ENCODE measurements at regions not wholly inside any gene's neighbourhood (a gene's known extent, or its start where the extent isn't known, plus 50 kb on each side); places are given as distances from the start of the nearest gene placed in this dataset.

DNA sequence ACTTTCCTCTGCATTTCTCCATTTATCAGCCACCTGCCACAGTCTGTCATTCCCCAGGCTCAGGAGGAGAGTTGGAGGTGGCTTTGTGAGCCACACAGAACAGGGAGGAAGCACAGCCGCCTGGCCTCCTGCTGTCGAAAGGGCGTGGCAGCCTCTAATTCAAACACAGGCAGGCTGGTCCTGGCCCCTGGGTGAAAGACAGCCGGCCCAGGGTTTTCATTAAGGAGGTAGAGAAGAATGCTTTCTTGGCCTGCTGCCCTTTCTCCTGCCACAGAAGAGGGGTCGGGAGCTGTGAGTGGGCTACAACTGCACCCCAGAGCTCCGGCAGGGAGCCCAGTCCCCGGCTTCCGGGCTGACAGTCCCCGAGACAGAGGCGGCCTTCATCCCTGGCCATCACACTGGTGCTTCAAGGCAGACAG lies 108.6 kb upstream of the FZD10 start:
- Histone ChIP-seq H3K36me3 (ENCODE audit: insufficient read depth, low read length) (no peaks in the 10 kb centered on the region), H3K9me3 (ENCODE audit: low read length) (no peaks in the 10 kb centered on the region), H3K27ac (ENCODE audit: low read depth, low read length) (no peak overlapping the region), H3K4me3 (ENCODE audit: low read depth in 1 of 2, low read length in 2 of 2) (no peak overlapping the region), H3K4me1 (ENCODE audit: insufficient read depth, low read length) (no peaks in the 10 kb centered on the region), H3K9ac (ENCODE audit: low read length) (no peak overlapping the region), H3K27me3 (ENCODE audit: control insufficient read depth in 1 of 2, insufficient read depth in 2 of 2, low read length in 2 of 2) (no peaks in the 10 kb centered on the region)

DNA sequence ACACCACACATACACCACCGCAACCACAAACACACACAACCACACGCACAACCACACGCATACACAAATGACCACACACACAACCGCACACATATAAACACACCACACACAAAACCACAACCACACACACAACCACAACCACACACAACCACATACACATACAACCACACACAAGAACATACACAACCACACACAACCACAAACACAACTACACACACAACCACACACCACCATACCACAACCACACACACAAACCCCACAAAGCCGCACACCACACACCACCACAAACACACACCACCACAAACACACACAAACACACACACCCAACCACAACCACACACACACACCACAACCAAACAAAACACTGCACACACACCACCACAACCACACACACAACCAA lies 107.5 kb upstream of the FZD10 start:
- no peaks in the 10 kb centered on the region for H3K27me3 ChIP-seq (ENCODE audit: control insufficient read depth in 1 of 2, insufficient read depth in 2 of 2, low read length in 2 of 2)
- no peaks in the 10 kb centered on the region for H3K9me3 ChIP-seq (ENCODE audit: low read length)
- no peak overlapping the region for H3K4me3 ChIP-seq (ENCODE audit: low read depth in 1 of 2, low read length in 2 of 2)
- no peaks in the 10 kb centered on the region for H3K4me1 ChIP-seq (ENCODE audit: insufficient read depth, low read length)
- no peak overlapping the region for H3K27ac ChIP-seq (ENCODE audit: low read depth, low read length)
- no peaks in the 10 kb centered on the region for H3K36me3 ChIP-seq (ENCODE audit: insufficient read depth, low read length)
- H3K9ac ChIP-seq (ENCODE audit: low read length) = no peak overlapping the region

DNA sequence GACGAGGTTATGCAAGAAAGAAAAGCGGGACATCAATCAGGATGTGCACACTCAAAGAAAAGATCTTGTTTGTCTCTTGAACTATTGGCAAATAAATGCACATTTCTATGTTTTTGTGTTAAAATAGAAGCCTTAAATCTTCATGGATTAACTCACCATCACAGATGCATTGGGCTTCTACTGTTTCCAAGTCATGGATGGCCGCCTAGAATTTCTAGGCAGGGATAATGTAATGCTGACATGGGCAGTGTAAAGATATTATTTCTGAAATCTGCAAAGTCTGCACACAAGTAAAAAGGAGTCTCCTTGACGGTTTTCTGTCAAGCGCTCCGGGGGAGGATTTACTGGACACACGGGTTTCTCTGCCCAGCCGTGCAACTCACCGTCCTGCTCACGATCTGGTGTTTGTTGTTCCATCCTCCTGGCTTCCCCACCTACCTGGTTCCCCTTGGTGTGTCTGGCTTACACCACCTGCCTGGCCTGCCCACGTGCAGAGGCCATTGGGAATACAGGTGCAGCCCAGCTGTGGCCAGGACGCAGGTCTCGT lies 103.3 kb upstream of the FZD10 start:
- Histone ChIP-seq H3K4me1 (ENCODE audit: insufficient read depth, low read length) (no peaks in the 10 kb centered on the region), H3K36me3 (ENCODE audit: insufficient read depth, low read length) (no peaks in the 10 kb centered on the region), H3K4me3 (ENCODE audit: low read depth in 1 of 2, low read length in 2 of 2) (no peak overlapping the region), H3K27ac (ENCODE audit: low read depth, low read length) (no peak overlapping the region), H3K9me3 (ENCODE audit: low read length) (no peaks in the 10 kb centered on the region), H3K27me3 (ENCODE audit: control insufficient read depth in 1 of 2, insufficient read depth in 2 of 2, low read length in 2 of 2) (no peaks in the 10 kb centered on the region), H3K9ac (ENCODE audit: low read length) (no peak overlapping the region)

DNA sequence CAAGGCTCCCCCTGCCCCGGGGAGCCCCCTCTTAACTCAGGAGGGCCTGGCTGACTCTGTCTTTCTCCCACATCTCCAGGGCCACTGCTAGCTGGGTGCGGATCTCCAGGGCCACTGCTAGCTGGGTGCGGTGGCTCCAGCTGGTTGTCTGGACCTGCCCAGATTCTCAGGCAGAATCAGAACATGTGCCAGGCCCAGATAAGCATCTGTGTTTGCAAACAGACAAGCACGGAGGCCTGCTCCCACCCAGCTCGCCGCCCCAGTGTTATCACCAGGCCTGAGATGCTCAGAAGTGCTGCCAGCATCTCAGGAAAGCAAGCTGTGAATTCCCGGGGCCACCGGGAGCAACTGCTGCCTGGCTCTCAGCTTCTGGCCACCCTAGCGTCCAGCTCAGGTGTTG lies 98.4 kb upstream of the FZD10 start:
- no peaks in the 10 kb centered on the region for H3K9me3 ChIP-seq (ENCODE audit: low read length)
- no peaks in the 10 kb centered on the region for H3K27me3 ChIP-seq (ENCODE audit: control insufficient read depth in 1 of 2, insufficient read depth in 2 of 2, low read length in 2 of 2)
- H3K9ac ChIP-seq (ENCODE audit: low read length) = no peak overlapping the region
- no peak overlapping the region for H3K27ac ChIP-seq (ENCODE audit: low read depth, low read length)
- H3K36me3 ChIP-seq (ENCODE audit: insufficient read depth, low read length) = no peaks in the 10 kb centered on the region
- H3K4me3 ChIP-seq (ENCODE audit: low read depth in 1 of 2, low read length in 2 of 2) = no peak overlapping the region
- no peaks in the 10 kb centered on the region for H3K4me1 ChIP-seq (ENCODE audit: insufficient read depth, low read length)

DNA sequence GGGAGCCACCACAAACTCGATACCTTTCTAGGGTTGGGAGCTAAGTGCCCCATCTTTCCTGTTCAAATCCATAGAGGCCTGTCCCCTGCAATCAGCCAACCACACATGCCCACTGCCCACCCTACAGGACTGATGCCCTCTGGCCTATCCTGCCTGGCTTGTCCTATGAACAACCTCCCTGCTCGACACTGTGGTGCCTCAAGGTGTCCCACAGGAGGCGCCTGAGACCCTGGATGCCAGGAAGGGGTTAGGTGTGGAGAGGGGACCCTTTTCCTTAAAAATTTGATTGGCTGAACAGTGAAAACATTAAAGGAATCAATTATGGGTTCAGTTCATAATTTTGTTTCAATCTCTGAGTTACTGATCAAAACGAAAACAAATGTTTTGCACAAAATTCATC lies 97.3 kb upstream of the FZD10 start:
- Histone ChIP-seq H3K9ac (ENCODE audit: low read length) (no peak overlapping the region), H3K4me1 (ENCODE audit: insufficient read depth, low read length) (no peaks in the 10 kb centered on the region), H3K27me3 (ENCODE audit: control insufficient read depth in 1 of 2, insufficient read depth in 2 of 2, low read length in 2 of 2) (no peaks in the 10 kb centered on the region), H3K36me3 (ENCODE audit: insufficient read depth, low read length) (no peaks in the 10 kb centered on the region), H3K27ac (ENCODE audit: low read depth, low read length) (no peak overlapping the region), H3K9me3 (ENCODE audit: low read length) (no peaks in the 10 kb centered on the region), H3K4me3 (ENCODE audit: low read depth in 1 of 2, low read length in 2 of 2) (no peak overlapping the region)

DNA sequence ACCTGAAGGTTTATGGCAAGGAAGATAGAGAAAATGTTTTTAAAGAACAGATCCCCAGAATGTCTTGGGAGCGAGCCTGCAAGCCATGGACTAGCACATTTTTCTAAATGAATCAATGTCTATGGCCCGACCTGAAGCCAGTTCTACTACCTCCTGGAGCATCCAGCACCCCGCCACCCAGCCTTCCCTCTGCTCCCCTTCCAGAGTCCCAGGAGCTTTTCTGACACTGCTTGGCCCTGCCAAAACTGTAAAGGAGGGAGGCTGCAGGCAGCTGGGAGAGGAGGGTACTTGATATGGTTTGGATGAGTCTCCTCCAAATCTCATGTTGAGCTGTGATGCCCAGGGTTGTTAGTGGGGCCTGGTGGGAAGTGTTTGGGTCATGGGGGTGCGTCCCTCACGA lies 95.5 kb upstream of the FZD10 start:
- Histone ChIP-seq H3K4me1 (ENCODE audit: insufficient read depth, low read length) (no peaks in the 10 kb centered on the region), H3K36me3 (ENCODE audit: insufficient read depth, low read length) (no peaks in the 10 kb centered on the region), H3K27me3 (ENCODE audit: control insufficient read depth in 1 of 2, insufficient read depth in 2 of 2, low read length in 2 of 2) (no peaks in the 10 kb centered on the region), H3K9me3 (ENCODE audit: low read length) (no peaks in the 10 kb centered on the region), H3K4me3 (ENCODE audit: low read depth in 1 of 2, low read length in 2 of 2) (no peak overlapping the region), H3K9ac (ENCODE audit: low read length) (no peak overlapping the region), H3K27ac (ENCODE audit: low read depth, low read length) (no peak overlapping the region)

DNA sequence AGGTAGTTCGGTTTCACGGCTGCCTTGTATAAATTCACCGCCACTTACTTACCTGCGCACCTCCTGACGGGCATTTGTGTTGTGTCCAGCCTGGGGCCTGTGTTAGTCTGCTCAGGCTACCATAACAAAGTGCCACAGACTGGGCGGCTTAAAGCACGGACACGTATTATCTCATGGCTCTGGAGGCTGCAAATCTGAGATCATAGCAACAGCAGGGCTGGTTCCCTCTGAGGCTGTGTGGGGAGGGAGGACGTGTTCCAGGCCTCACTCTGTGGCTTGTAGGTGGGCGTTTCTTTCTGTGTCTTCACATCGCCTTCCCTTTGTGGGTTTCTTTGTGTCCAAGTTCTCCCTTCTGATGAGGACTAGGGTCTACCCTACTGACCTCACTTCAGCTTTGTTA lies 93.5 kb upstream of the FZD10 start:
- Histone ChIP-seq H3K27ac (ENCODE audit: low read depth, low read length) (no peak overlapping the region), H3K9me3 (ENCODE audit: low read length) (no peaks in the 10 kb centered on the region), H3K9ac (ENCODE audit: low read length) (no peak overlapping the region), H3K27me3 (ENCODE audit: control insufficient read depth in 1 of 2, insufficient read depth in 2 of 2, low read length in 2 of 2) (no peaks in the 10 kb centered on the region), H3K4me1 (ENCODE audit: insufficient read depth, low read length) (no peaks in the 10 kb centered on the region), H3K36me3 (ENCODE audit: insufficient read depth, low read length) (no peaks in the 10 kb centered on the region), H3K4me3 (ENCODE audit: low read depth in 1 of 2, low read length in 2 of 2) (no peak overlapping the region)

DNA sequence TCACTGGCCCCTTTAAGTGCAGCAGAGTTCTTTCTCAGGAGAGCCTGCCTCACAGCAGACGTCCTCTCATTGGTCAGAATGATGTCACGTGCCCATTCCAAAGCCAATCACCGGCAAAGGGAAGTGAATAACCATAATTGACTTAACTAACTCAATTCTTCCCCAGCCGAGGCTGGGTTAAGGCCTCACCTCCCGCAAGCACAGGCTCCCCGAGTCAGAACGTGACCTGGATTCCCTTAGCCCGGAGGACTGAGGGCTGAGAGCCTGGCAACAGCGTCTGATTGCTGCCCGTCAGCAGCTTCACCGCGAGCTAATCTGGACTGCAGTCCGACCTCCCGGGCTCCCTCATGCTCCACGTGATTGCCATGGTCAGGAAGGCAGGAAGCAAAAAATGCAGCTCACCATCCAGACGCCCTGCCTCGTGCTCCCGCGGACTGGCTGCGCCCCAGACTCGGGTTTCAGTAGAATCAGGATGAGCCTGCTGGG lies 92.1 kb upstream of the FZD10 start:
- no peaks in the 10 kb centered on the region for H3K36me3 ChIP-seq (ENCODE audit: insufficient read depth, low read length)
- no peaks in the 10 kb centered on the region for H3K4me1 ChIP-seq (ENCODE audit: insufficient read depth, low read length)
- no peak overlapping the region for H3K27ac ChIP-seq (ENCODE audit: low read depth, low read length)
- no peaks in the 10 kb centered on the region for H3K27me3 ChIP-seq (ENCODE audit: control insufficient read depth in 1 of 2, insufficient read depth in 2 of 2, low read length in 2 of 2)
- H3K4me3 ChIP-seq (ENCODE audit: low read depth in 1 of 2, low read length in 2 of 2) = peak overlapping the region in 1 of 2 donors; percentile 13
- H3K9me3 ChIP-seq (ENCODE audit: low read length) = no peaks in the 10 kb centered on the region
- no peak overlapping the region for H3K9ac ChIP-seq (ENCODE audit: low read length)

DNA sequence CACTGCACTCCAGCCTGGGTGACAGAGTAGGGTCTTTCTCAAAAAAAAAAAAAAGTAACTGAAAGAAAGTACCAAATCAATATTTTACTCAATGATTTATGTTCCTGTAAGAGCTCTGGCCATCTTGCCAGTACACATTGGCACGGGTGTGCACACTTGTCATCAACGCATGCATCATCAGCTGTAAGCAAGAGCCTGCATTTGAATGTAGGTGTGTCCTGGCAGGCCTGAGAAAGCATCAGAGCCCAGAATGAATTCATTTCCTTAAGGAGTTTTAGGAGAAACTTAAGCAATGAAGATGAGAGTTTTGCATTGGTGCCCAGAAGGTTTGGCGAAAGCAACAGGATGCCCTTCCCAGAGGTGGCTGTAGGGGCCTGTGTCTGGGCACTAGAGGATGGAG lies 88.5 kb upstream of the FZD10 start:
- no peak overlapping the region for H3K4me3 ChIP-seq (ENCODE audit: low read depth in 1 of 2, low read length in 2 of 2)
- no peaks in the 10 kb centered on the region for H3K36me3 ChIP-seq (ENCODE audit: insufficient read depth, low read length)
- no peaks in the 10 kb centered on the region for H3K27me3 ChIP-seq (ENCODE audit: control insufficient read depth in 1 of 2, insufficient read depth in 2 of 2, low read length in 2 of 2)
- no peak overlapping the region for H3K27ac ChIP-seq (ENCODE audit: low read depth, low read length)
- H3K9ac ChIP-seq (ENCODE audit: low read length) = no peak overlapping the region
- no peaks in the 10 kb centered on the region for H3K4me1 ChIP-seq (ENCODE audit: insufficient read depth, low read length)
- no peaks in the 10 kb centered on the region for H3K9me3 ChIP-seq (ENCODE audit: low read length)

DNA sequence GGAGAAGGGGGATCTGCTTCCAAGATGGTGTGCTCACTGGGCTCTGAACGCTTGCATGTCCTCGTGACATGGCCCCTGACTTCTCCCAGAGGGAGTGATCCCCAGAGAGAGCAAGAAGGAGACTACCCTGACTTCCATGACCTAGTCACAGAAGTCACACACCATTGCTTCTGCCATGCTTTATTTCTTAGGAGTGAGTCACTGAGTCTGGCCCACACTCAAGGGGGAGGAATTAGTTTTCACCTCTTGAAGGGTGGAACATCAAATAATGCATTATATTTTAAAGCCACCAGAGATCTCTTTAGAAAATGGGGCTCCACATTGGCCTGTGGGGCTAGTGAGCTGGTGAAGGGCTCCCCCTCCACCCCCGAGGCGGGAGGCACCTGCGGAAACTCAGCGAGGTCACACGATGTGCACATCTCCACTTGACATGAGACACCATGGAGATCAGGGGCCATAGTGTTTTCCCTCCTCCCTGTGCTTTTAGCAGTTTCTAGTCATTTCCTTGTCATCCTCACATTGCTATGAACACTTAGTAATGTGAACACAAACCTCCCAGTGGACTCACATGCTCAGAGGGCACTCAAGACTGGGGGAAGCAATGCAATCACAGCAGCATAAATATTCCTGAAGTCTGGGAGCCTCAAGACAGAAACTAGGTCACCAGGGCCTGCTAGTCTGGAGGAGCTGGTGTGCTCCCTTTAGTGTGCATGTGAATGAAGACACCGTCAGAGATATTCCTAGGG lies 87.4 kb upstream of the FZD10 start:
- no peak overlapping the region for H3K27ac ChIP-seq (ENCODE audit: low read depth, low read length)
- no peaks in the 10 kb centered on the region for H3K36me3 ChIP-seq (ENCODE audit: insufficient read depth, low read length)
- no peak overlapping the region for H3K9ac ChIP-seq (ENCODE audit: low read length)
- H3K27me3 ChIP-seq (ENCODE audit: control insufficient read depth in 1 of 2, insufficient read depth in 2 of 2, low read length in 2 of 2) = no peaks in the 10 kb centered on the region
- H3K4me3 ChIP-seq (ENCODE audit: low read depth in 1 of 2, low read length in 2 of 2) = no peak overlapping the region
- no peaks in the 10 kb centered on the region for H3K9me3 ChIP-seq (ENCODE audit: low read length)
- H3K4me1 ChIP-seq (ENCODE audit: insufficient read depth, low read length) = no peaks in the 10 kb centered on the region

DNA sequence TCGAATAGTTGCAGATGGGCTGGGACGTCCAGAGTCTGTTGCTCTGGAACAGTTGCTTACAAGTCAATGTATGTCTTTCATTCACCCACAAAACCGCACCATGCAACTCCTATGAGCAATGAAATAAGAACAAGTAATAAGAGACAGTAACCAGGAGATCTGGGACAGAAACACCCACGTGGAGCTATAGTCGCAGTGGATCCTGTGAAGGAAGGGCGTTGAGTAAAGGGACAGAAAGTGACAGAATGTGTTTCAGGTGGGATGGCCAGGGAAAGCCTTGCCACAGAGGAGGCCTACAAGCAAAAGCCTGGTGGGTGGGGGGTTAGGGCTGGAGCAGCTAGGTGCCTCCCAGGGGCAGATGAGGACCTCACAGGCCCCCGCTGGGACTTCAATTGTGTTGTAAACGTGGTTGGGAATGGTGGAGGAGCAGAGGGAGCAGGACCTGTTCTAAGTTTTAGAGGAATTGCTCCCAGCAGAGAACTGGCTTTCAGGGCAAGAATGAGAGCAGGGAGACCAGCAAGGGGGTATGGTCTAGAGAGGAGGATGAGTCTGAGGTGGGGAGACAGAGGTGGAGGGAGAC lies 86.7 kb upstream of the FZD10 start:
- H3K4me3 ChIP-seq (ENCODE audit: low read depth in 1 of 2, low read length in 2 of 2) = no peak overlapping the region
- H3K9me3 ChIP-seq (ENCODE audit: low read length) = no peaks in the 10 kb centered on the region
- no peak overlapping the region for H3K27ac ChIP-seq (ENCODE audit: low read depth, low read length)
- no peak overlapping the region for H3K9ac ChIP-seq (ENCODE audit: low read length)
- no peaks in the 10 kb centered on the region for H3K27me3 ChIP-seq (ENCODE audit: control insufficient read depth in 1 of 2, insufficient read depth in 2 of 2, low read length in 2 of 2)
- no peaks in the 10 kb centered on the region for H3K36me3 ChIP-seq (ENCODE audit: insufficient read depth, low read length)
- no peaks in the 10 kb centered on the region for H3K4me1 ChIP-seq (ENCODE audit: insufficient read depth, low read length)

DNA sequence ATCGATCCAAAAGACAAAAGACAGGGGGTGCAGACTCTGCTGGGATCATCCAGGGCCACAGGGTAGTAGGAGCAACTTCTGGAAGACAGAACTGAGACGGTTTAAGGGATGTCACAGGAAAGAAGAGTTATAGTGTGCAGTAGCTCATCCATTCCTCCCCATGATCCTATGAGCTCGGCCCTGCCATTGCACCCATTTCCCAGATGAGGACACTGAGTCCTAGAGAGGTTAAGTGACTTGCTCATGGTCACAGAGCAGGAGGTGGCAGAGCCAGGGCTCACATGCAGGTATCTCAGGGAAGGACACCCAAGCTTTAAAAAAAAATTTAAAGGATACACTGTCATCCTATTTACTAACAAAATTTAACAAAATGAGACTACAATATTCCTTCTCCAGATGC lies 86.1 kb upstream of the FZD10 start:
- Histone ChIP-seq H3K4me3 (ENCODE audit: low read depth in 1 of 2, low read length in 2 of 2) (no peak overlapping the region), H3K36me3 (ENCODE audit: insufficient read depth, low read length) (no peaks in the 10 kb centered on the region), H3K9me3 (ENCODE audit: low read length) (no peaks in the 10 kb centered on the region), H3K27me3 (ENCODE audit: control insufficient read depth in 1 of 2, insufficient read depth in 2 of 2, low read length in 2 of 2) (no peaks in the 10 kb centered on the region), H3K27ac (ENCODE audit: low read depth, low read length) (no peak overlapping the region), H3K4me1 (ENCODE audit: insufficient read depth, low read length) (no peaks in the 10 kb centered on the region), H3K9ac (ENCODE audit: low read length) (no peak overlapping the region)

All from muscle layer of colon (tissue), 2 donors.